Right lobe of liver (tissue), 6 donors: ENCODE measurements at regions not wholly inside any gene's neighbourhood (a gene's known extent, or its start where the extent isn't known, plus 50 kb on each side); places are given as distances from the start of the nearest gene placed in this dataset.

ENCODE experiments used
- ATAC-seq, 4 donors: fragments of 200-7000 bp; cut with Tn5 transposase; one replicate each; pipeline ENCODE4 v1.9.1; 2020; ENCODE audit warnings: mild to moderate bottlenecking in 4 of 4, moderate library complexity in 4 of 4
- DNase-seq, 3 donors: peaks; one replicate each; pipeline ENCODE4 v3.0.0-alpha.2; 2020
- H3K27ac ChIP-seq, 3 donors: fragments of 200-600 bp; one replicate each; pipeline ENCODE4 v1.8.0; 2022
- H3K27me3 ChIP-seq, 2 donors: fragments of 200-600 bp; one replicate each; pipeline ENCODE4 v1.8.0; 2022
- H3K36me3 ChIP-seq, 4 donors: fragments of 200-600 bp; sonication (generic) in 1 of 4; one replicate each; pipeline versions ENCODE4 v1.5.1 to v1.8.0; 2017 to 2022; ENCODE audit warnings: control low read depth in 1 of 4
- H3K4me1 ChIP-seq, 4 donors: fragments of 200-600 bp; sonication (generic) in 1 of 4; one replicate each; pipeline versions ENCODE4 v1.5.1 to v1.8.0; 2017 to 2022; ENCODE audit warnings: control low read depth in 1 of 4
- H3K4me3 ChIP-seq, 3 donors: fragments of 200-600 bp; one replicate each; pipeline ENCODE4 v1.8.0; 2022
- H3K9me3 ChIP-seq, 4 donors: fragments of 200-600 bp; sonication (generic) in 1 of 4; one replicate each; pipeline versions ENCODE4 v1.5.1 to v1.8.0; 2017 to 2022; ENCODE audit warnings: control low read depth in 1 of 4
- CTCF ChIP-seq, 4 donors: fragments of 200-600 bp in 3 of 4; fragments of 450-650 bp in 1 of 4; IDR thresholded peaks; one replicate each; pipeline versions ENCODE4 v1.5.1 to v1.8.0; 2016 to 2022; ENCODE audit warnings: antibody characterized with exemption in 4 of 4, mild to moderate bottlenecking in 2 of 4
- POLR2A ChIP-seq: fragments of 450-650 bp; IDR thresholded peaks from one replicate; pipeline ENCODE4 v1.6.1; 2017; ENCODE audit warnings: antibody characterized with exemption, mild to moderate bottlenecking
- WGBS: methylation state at CpG from one replicate; pipeline ENCODE4 v1.1.6; 2018; ENCODE audit warnings: low coverage, low lambda C conversion rate; ENCODE audit not compliant: insufficient coverage; ENCODE audit errors: missing lambda C conversion rate; 5-methylcytosine and 5-hydroxymethylcytosine counted together
- intact Hi-C, 2 donors: fragments of 100-400 bp; cut with DNase I; formaldehyde crosslinking; loops; one replicate each; pipeline versions ENCODE4 v1.11.2 to v1.14.1; 2022
- donor health status: DM: no; HTN: yes; CAD: no.
- donor health status: DM: no; HTN: no; CAD: no.
- donor health status: DM: no; HTN: no; CAD: no.
- donor health status: DM: no; HTN: yes; CAD: no.
- donor health status: DM: no; HTN: yes; CAD: no.

- H3K9me3 ChIP-seq: no peaks in the 10 kb centered on the region
- 62% methylated on average over 1 of the region's 1 CpG for WGBS
- TF ChIP-seq POLR2A (no peak), CTCF (IDR thresholded peaks at IDR 0.05) (no peak)
- H3K27ac ChIP-seq: no peak overlapping the region
- ATAC-seq (no peak), DNase-seq (no peak)
- no peaks in the 10 kb centered on the region for H3K27me3 ChIP-seq
- H3K4me1 ChIP-seq: no peaks in the 10 kb centered on the region
- no peak overlapping the region for H3K4me3 ChIP-seq
- H3K36me3 ChIP-seq: no peaks in the 10 kb centered on the region
- intact Hi-C loops: no loop called here
Observed at GRCh38 chrX:13373027-13373426, 53.2 kb upstream of the ATXN3L start.

GRCh38 chrX:13372203-13372980 is 52.5 kb upstream of the ATXN3L start:
- H3K9me3 ChIP-seq: no peaks in the 10 kb centered on the region
- no peak overlapping the region for H3K4me3 ChIP-seq
- 58% methylated on average over 2 of the region's 2 CpGs for WGBS
- TF ChIP-seq CTCF (IDR thresholded peaks at IDR 0.05): no peak
- no peak for TF ChIP-seq POLR2A
- no peak overlapping the region for H3K27ac ChIP-seq
- DNase-seq (no peak), ATAC-seq (no peak)
- H3K27me3 ChIP-seq: no peaks in the 10 kb centered on the region
- intact Hi-C loops: no loop called here
- H3K36me3 ChIP-seq: no peaks in the 10 kb centered on the region
- no peaks in the 10 kb centered on the region for H3K4me1 ChIP-seq

GRCh38 chrX:13371186-13371585 is 51.3 kb upstream of the ATXN3L start:
- intact Hi-C loops: no loop called here
- no peak for DNase-seq
- H3K27ac ChIP-seq: no peak overlapping the region
- no peak overlapping the region for H3K4me3 ChIP-seq
- ATAC-seq: no peak
- H3K27me3 ChIP-seq: no peaks in the 10 kb centered on the region
- TF ChIP-seq CTCF (IDR thresholded peaks at IDR 0.05) (no peak), POLR2A (no peak)
- no peaks in the 10 kb centered on the region for H3K9me3 ChIP-seq
- no peaks in the 10 kb centered on the region for H3K36me3 ChIP-seq
- no peaks in the 10 kb centered on the region for H3K4me1 ChIP-seq

GRCh38 chrX:13370713-13371112 is 50.9 kb upstream of the ATXN3L start:
- DNase-seq (no peak), ATAC-seq (no peak)
- H3K27me3 ChIP-seq: no peaks in the 10 kb centered on the region
- TF ChIP-seq CTCF (IDR thresholded peaks at IDR 0.05) (no peak), POLR2A (no peak)
- intact Hi-C loops: no loop called here
- H3K36me3 ChIP-seq: no peaks in the 10 kb centered on the region
- no peaks in the 10 kb centered on the region for H3K4me1 ChIP-seq
- H3K9me3 ChIP-seq: no peaks in the 10 kb centered on the region
- no peak overlapping the region for H3K27ac ChIP-seq
- WGBS: 38% methylated on average over 1 of the region's 1 CpG
- no peak overlapping the region for H3K4me3 ChIP-seq
